Liver (tissue), 3 donors: ENCODE measurements at regions not wholly inside any gene's neighbourhood (a gene's known extent, or its start where the extent isn't known, plus 50 kb on each side); places are given as distances from the start of the nearest gene placed in this dataset.

Experiments
- EGR1 ChIP-seq, 2 donors: IDR thresholded peaks; 2 replicates each; pipeline ENCODE4 v1.6.1; 2016 to 2018; ENCODE audit warnings: antibody characterized with exemption in 2 of 2, low read depth in 2 of 2
- GABPA ChIP-seq, 2 donors: IDR thresholded peaks in 1 of 2; conservative IDR thresholded peaks in 1 of 2; 2 replicates each; pipeline ENCODE4 v1.6.1; 2016; ENCODE audit warnings: antibody characterized with exemption in 2 of 2, mild to moderate bottlenecking in 1 of 2, moderate library complexity in 1 of 2
- HNF4G ChIP-seq: IDR thresholded peaks from 2 replicates; pipeline ENCODE4 v1.6.1; 2016; ENCODE audit warnings: antibody characterized with exemption
- JUND ChIP-seq, 2 donors: IDR thresholded peaks; 2 replicates each; pipeline ENCODE4 v1.6.1; 2016; ENCODE audit warnings: antibody characterized with exemption in 2 of 2
- RAD21 ChIP-seq, 2 donors: IDR thresholded peaks; 2 replicates each; pipeline ENCODE4 v1.6.1; 2016; ENCODE audit warnings: antibody characterized with exemption in 2 of 2, mild to moderate bottlenecking in 2 of 2
- TAF1 ChIP-seq: conservative IDR thresholded peaks from 2 replicates; pipeline ENCODE4 v1.6.1; 2016; ENCODE audit warnings: antibody characterized with exemption, mild to moderate bottlenecking
- YY1 ChIP-seq: IDR thresholded peaks from 2 replicates; pipeline ENCODE4 v1.6.1; 2016; ENCODE audit warnings: antibody characterized with exemption, mild to moderate bottlenecking
- TF ChIP-seq, protein P1 (sequence below): fragments of 150-350 bp; IDR thresholded peaks from 2 replicates; pipeline ENCODE4 v1.5.1; 2017; ENCODE audit warnings: improper control_type of control experiment, low read depth, low read length; ENCODE audit not compliant: missing input control
- TF ChIP-seq, protein P2 (sequence below): IDR thresholded peaks from 2 replicates; pipeline ENCODE4 v1.6.1; 2016; ENCODE audit warnings: antibody characterized with exemption
- TF ChIP-seq, protein P3 (sequence below): IDR thresholded peaks from 2 replicates; pipeline ENCODE4 v1.6.1; 2016; ENCODE audit warnings: antibody characterized with exemption, mild to moderate bottlenecking
- TF ChIP-seq, protein P4 (sequence below): IDR thresholded peaks from 2 replicates; pipeline ENCODE4 v1.6.1; 2016; ENCODE audit warnings: antibody characterized with exemption
- TF ChIP-seq, protein P5 (sequence below): IDR thresholded peaks from 2 replicates; pipeline ENCODE4 v1.6.1; 2016; ENCODE audit warnings: antibody characterized with exemption
- donor health status: healthy.
- donor health status: healthy.

DNA sequence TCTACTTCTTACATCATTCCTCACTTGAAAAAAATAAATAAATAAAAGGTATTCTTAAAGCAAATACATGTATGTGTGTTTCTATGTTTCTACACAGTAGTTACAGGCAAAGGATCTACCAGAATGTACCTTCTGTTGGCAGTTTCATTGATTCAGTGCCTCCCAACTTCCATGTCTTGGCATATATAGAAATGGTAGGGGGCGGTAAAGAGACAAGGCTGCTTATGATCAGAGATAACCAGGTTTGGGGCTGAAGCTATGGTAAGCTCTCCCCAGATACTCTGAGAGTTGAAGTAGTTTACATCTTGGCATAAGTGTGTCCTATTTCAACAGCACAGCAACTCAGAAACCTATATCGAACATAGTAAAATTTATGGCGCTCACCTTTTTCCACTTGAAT is 1075.4 kb upstream of the C9orf72 start:
- TF ChIP-seq, protein P1, sequence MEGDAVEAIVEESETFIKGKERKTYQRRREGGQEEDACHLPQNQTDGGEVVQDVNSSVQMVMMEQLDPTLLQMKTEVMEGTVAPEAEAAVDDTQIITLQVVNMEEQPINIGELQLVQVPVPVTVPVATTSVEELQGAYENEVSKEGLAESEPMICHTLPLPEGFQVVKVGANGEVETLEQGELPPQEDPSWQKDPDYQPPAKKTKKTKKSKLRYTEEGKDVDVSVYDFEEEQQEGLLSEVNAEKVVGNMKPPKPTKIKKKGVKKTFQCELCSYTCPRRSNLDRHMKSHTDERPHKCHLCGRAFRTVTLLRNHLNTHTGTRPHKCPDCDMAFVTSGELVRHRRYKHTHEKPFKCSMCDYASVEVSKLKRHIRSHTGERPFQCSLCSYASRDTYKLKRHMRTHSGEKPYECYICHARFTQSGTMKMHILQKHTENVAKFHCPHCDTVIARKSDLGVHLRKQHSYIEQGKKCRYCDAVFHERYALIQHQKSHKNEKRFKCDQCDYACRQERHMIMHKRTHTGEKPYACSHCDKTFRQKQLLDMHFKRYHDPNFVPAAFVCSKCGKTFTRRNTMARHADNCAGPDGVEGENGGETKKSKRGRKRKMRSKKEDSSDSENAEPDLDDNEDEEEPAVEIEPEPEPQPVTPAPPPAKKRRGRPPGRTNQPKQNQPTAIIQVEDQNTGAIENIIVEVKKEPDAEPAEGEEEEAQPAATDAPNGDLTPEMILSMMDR: no peak
- TF ChIP-seq JUND (IDR thresholded peaks at IDR 0.05) (no peak), YY1 (no peak), RAD21 (IDR thresholded peaks at IDR 0.05) (no peak), GABPA (IDR thresholded peaks at IDR 0.05 in 1 of 2, conservative IDR thresholded peaks at IDR 0.05 in 1 of 2) (no peak), TAF1 (no peak), HNF4G (no peak), EGR1 (IDR thresholded peaks at IDR 0.05; ENCODE audit: low read depth in 2 of 2) (no peak)
- TF ChIP-seq, protein P2, sequence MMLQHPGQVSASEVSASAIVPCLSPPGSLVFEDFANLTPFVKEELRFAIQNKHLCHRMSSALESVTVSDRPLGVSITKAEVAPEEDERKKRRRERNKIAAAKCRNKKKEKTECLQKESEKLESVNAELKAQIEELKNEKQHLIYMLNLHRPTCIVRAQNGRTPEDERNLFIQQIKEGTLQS: no peak
- TF ChIP-seq, protein P3, sequence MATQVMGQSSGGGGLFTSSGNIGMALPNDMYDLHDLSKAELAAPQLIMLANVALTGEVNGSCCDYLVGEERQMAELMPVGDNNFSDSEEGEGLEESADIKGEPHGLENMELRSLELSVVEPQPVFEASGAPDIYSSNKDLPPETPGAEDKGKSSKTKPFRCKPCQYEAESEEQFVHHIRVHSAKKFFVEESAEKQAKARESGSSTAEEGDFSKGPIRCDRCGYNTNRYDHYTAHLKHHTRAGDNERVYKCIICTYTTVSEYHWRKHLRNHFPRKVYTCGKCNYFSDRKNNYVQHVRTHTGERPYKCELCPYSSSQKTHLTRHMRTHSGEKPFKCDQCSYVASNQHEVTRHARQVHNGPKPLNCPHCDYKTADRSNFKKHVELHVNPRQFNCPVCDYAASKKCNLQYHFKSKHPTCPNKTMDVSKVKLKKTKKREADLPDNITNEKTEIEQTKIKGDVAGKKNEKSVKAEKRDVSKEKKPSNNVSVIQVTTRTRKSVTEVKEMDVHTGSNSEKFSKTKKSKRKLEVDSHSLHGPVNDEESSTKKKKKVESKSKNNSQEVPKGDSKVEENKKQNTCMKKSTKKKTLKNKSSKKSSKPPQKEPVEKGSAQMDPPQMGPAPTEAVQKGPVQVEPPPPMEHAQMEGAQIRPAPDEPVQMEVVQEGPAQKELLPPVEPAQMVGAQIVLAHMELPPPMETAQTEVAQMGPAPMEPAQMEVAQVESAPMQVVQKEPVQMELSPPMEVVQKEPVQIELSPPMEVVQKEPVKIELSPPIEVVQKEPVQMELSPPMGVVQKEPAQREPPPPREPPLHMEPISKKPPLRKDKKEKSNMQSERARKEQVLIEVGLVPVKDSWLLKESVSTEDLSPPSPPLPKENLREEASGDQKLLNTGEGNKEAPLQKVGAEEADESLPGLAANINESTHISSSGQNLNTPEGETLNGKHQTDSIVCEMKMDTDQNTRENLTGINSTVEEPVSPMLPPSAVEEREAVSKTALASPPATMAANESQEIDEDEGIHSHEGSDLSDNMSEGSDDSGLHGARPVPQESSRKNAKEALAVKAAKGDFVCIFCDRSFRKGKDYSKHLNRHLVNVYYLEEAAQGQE: no peak
- TF ChIP-seq, protein P4, sequence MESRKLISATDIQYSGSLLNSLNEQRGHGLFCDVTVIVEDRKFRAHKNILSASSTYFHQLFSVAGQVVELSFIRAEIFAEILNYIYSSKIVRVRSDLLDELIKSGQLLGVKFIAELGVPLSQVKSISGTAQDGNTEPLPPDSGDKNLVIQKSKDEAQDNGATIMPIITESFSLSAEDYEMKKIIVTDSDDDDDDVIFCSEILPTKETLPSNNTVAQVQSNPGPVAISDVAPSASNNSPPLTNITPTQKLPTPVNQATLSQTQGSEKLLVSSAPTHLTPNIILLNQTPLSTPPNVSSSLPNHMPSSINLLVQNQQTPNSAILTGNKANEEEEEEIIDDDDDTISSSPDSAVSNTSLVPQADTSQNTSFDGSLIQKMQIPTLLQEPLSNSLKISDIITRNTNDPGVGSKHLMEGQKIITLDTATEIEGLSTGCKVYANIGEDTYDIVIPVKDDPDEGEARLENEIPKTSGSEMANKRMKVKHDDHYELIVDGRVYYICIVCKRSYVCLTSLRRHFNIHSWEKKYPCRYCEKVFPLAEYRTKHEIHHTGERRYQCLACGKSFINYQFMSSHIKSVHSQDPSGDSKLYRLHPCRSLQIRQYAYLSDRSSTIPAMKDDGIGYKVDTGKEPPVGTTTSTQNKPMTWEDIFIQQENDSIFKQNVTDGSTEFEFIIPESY: no peak
- TF ChIP-seq, protein P5, sequence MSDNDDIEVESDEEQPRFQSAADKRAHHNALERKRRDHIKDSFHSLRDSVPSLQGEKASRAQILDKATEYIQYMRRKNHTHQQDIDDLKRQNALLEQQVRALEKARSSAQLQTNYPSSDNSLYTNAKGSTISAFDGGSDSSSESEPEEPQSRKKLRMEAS: no peak
